Gastrocnemius medialis (tissue), 4 donors: ENCODE measurements at regions not wholly inside any gene's neighbourhood (a gene's known extent, or its start where the extent isn't known, plus 50 kb on each side); places are given as distances from the start of the nearest gene placed in this dataset.
"Not testable (repeated sequence)": the region's sequence is repeated elsewhere in the genome, so short reads cannot be mapped to it uniquely, and the experiment has no call there.

Experiments
- ATAC-seq, 2 donors: fragments of 150-250 bp; one replicate each; pipeline ENCODE4 v1.9.1; 2016
- DNase-seq, 2 donors: peaks; one replicate each; pipeline ENCODE4 v3.0.0-alpha.2; 2019
- H3K27ac ChIP-seq, 4 donors: fragments of 200-600 bp; sonication (generic); 1 replicate in 1 of 4; 2 replicates in 3 of 4; pipeline ENCODE4 v1.5.1; 2016 to 2018; ENCODE audit warnings: mild to moderate bottlenecking in 2 of 4, moderate library complexity in 1 of 4
- H3K27me3 ChIP-seq, 3 donors: fragments of 200-600 bp; sonication (generic) in 2 of 3; 1 replicate in 1 of 3; 2 replicates in 2 of 3; pipeline versions ENCODE4 v1.5.1 to v1.6.0; 2016 to 2019; ENCODE audit warnings: mild to moderate bottlenecking in 1 of 3, moderate library complexity in 1 of 3
- H3K36me3 ChIP-seq, 2 donors: fragments of 200-600 bp; sonication (generic) in 1 of 2; one replicate each; pipeline ENCODE4 v1.5.1; 2017 to 2018
- H3K4me1 ChIP-seq, 2 donors: fragments of 200-600 bp; sonication (generic) in 1 of 2; one replicate each; pipeline ENCODE4 v1.5.1; 2016 to 2017; ENCODE audit warnings: mild to moderate bottlenecking in 2 of 2
- H3K4me3 ChIP-seq, 4 donors: fragments of 200-600 bp; sonication (generic) in 3 of 4; 1 replicate in 1 of 4; 2 replicates in 3 of 4; pipeline ENCODE4 v1.5.1; 2016 to 2019; ENCODE audit warnings: mild to moderate bottlenecking in 2 of 4
- H3K9me3 ChIP-seq, 3 donors: fragments of 200-600 bp; sonication (generic) in 2 of 3; 1 replicate in 1 of 3; 2 replicates in 2 of 3; pipeline ENCODE4 v1.5.1; 2016 to 2019
- in situ Hi-C, 4 donors: fragments of 200-750 bp; cut with MboI; loops; one replicate each; pipeline versions ENCODE4 v1.15.0 to v1.8.0; 2017; ENCODE audit warnings: low sequenced_read_pairs in 4 of 4
- intact Hi-C: fragments of 100-400 bp; cut with DNase I; formaldehyde crosslinking; loops from one replicate; pipeline ENCODE4 v1.15.1; 2023; ENCODE audit warnings: low total_unique reads
- microRNA-seq, 2 donors: library from miRNA; unstranded; fragments of <30 nt; microRNA quantifications; one replicate each; pipeline ENCODE4, GENCODE V29; 2016; ENCODE audit warnings: borderline replicate concordance in 2 of 2

DNA sequence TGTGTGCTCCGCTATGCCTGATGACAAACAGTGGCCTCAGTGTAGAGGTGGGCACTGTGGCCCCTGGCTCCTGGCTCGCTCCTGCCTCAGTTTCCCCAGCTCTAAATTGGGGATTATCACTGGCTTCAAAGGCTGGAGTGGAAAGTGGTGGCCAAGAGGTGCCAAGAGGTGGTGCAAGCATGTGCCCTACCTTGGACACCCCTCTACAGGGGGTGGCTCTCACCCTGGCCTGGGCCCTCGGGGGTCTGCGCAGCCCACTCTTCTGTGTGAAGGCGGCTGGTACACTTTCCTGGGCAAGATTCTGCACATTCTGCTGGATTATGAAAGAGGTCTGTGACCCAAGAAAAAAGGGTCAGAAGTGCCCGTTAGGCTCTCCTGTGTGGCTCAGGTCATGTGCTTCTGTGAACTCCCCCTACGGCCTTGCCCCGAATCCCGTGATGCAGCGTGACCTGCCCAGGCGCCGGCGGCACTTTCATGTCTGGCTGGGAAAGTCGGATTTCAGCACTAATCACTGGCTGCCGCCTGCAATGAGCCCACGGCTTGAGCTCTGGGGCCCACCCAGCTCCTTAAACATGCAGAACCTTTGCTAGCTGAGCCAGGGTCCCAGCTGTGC, 57.3 kb upstream of the SPN start:
- H3K27me3 ChIP-seq, H3K9me3 ChIP-seq, in situ Hi-C loops, H3K36me3 ChIP-seq, ATAC-seq, H3K4me3 ChIP-seq, intact Hi-C loops: not testable (repeated sequence)
- DNase-seq = peak in 1 of 2 donors; percentile 41
- H3K27ac ChIP-seq = peak overlapping the region; percentile 84 to 92 (median 86)
- peaks cover 34 to 62% of the 10 kb centered on the region in 2 donors for H3K4me1 ChIP-seq

DNA sequence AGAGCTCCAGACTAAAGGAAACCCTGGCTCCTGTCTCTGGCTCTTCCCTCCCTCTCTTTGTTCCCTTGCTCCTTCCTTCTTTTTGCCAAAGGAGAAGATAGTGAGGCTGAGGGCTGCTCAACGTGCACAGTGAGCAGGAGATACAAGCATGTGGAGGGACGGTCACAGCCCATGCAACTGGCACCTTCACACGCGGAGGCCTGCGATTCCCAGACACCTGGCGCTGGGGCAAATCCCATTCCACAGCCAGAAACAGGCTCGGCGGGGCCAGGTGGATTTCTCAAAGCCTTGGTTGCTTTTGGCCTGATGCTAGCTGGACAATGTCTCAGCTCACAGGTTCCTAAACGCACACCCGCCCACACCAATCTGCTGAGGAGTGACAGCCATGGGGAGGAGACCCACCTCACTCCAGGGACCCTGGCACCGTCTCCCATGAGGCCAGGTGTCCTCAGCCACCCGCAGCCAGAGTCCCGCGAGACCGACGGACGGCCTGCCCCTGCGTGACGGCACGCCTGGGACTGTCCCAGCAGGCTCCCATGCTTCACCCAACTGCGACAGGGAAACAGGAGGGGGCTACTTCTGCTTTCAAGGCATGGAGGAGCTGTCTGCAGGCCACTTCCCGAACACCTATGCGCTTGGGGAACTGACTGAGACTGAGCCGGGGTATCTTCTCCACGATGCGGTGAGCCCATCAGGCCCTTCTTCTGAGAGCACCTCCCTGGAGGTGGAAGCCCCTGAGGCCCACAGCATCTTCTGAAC, 56.2 kb upstream of the SPN start:
- intact Hi-C loops, in situ Hi-C loops, H3K9me3 ChIP-seq, ATAC-seq, H3K36me3 ChIP-seq, DNase-seq, H3K4me3 ChIP-seq, H3K27me3 ChIP-seq: not testable (repeated sequence)
- Histone ChIP-seq H3K4me1 (peaks cover 24 to 55% of the 10 kb centered on the region in 2 donors), H3K27ac (peak overlapping the region; percentile 48 to 88 (median 80))

DNA sequence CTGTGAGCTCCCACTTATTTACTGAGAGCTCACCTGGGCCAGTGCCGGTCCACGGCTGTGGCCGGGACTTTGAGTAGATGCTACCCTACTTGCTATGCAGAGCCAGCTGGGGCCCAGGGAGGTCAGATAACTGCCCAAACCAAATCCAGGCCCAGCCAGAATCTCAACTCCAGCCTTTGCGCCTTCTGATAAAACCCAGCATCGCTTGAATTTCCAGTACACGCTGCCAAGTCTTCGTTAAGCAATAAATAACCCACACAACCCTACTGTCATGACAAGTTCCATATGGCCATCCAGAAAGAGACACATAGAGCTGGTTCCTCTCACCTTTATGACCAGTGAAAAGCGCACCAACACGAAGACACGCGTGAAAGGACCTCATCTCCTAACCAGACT, 55.6 kb upstream of the SPN start:
- Histone ChIP-seq H3K4me1 (peaks cover 19 to 49% of the 10 kb centered on the region in 2 donors), H3K27ac (peak overlapping the region; percentile 43 to 84 (median 60))
- H3K9me3 ChIP-seq, in situ Hi-C loops, H3K4me3 ChIP-seq, ATAC-seq, H3K27me3 ChIP-seq, DNase-seq, H3K36me3 ChIP-seq, intact Hi-C loops: not testable (repeated sequence)

DNA sequence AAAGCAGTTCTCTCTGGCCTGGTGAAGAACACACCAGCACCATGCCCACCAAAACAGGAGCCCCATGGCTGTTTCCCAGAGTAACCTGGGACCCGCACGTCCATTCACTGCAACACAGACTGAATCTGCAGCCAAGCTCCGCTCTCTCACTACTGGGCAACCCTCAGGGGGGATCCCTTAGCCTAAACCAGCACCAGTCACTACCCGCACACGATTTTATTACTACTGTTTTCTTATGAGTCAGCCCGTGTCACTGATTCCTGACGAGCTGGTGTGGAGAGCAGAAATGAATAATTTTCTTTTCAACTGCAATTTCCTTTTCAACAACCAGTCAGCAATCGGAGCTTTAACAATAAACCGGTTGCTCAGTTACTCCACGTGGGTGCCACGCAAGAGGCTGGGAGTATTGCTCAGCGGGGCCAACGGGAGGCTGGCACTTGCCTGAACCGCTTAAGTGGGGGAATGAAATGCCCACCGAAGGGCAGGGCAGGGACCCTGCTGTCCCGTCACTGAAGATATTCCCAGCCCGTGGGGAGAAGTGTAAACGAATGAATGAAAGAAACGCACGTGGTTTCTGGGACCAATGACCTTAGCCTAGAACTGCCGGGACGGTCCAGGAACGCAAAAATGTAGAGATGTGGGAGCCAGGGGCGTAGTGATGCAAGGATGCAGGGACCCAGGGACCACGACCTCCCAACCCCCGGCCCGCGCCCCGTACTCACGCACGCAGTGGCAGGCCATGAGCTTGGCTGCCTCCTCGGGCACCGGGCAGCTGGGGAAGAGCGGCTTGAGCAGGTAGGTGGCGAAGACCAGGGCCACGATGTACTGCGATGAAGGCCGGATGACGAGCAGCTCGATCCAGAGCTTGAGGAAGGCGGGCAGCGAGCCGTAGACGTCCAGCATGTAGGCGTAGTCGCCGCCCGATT, 50.4 kb upstream of the SPN start:
- DNase-seq, H3K36me3 ChIP-seq, H3K4me1 ChIP-seq, in situ Hi-C loops, H3K27me3 ChIP-seq, H3K9me3 ChIP-seq: not testable (repeated sequence)
- peak overlapping the region; percentile 54 to 73 (median 62) for H3K27ac ChIP-seq
- intact Hi-C loops = loop anchor here (1.0 kb wide), 1 partner anchor 17 kb away; no protein-coding TSS in a partner anchor
- peak in 1 of 2 donors; percentile 3 for ATAC-seq
- peak overlapping the region; percentile 68 to 73 (median 71) for H3K4me3 ChIP-seq

Small RNA genes in the stretch of these regions (microRNA-seq; reads per million reads assigned to microRNA genes)
- 0 reads per million in 2 donors for gene MIR3680-2
